HCT116 (cell line): ENCODE measurements at regions not wholly inside any gene's neighbourhood (a gene's known extent, or its start where the extent isn't known, plus 50 kb on each side); places are given as distances from the start of the nearest gene placed in this dataset.

Experiments used
- ATAC-seq: fragments of 200-7000 bp; cut with Tn5 transposase; 2 replicates; pipeline ENCODE4 v1.9.1; 2020; ENCODE audit warnings: mild to moderate bottlenecking, moderate library complexity
- BruUV-seq: library from RNA; stranded (reverse); fragments of 400-500 nt; replicated peaks from 2 replicates; lab custom pipeline; 2021; lab: Mats Ljungman, UMichigan
- CTCF ChIA-PET: fragments of 300-600 bp; sonication (Branson Sonifier 250); formaldehyde crosslinking; loops from one replicate; lab custom pipeline; 2021; ENCODE audit warnings: antibody characterized with exemption; lab: Charles Lee
- POLR2A ChIA-PET: fragments of 300-600, 350-600 bp; sonication (Branson Sonifier 250); formaldehyde crosslinking; loops from one replicate; lab custom pipeline; 2021; ENCODE audit warnings: antibody characterized with exemption; lab: Charles Lee
- RAD21 ChIA-PET, 2 experiments: fragments of 300-600 bp; sonication (Branson Sonifier 250); formaldehyde crosslinking; loops; one replicate each; lab custom pipeline; 2023; ENCODE audit warnings: low total read pairs in 2 of 2; ENCODE audit not compliant: uncharacterized antibody in 2 of 2, unreplicated experiment in 2 of 2, low non-redundant PET in 1 of 2; lab: Charles Lee
- DNase-seq: peaks from one replicate; pipeline ENCODE4 v3.0.0-alpha.2; 2010; ENCODE audit warnings: low read depth, low spot score
- H2AFZ ChIP-seq: fragments of 200-600 bp; shearing (Covaris generic), sonication (generic); 2 replicates; pipeline ENCODE4 v1.6.1; 2017; ENCODE audit warnings: low read depth, mixed run types, mixed read lengths, antibody characterized with exemption, low read length; ENCODE audit not compliant: poor library complexity, severe bottlenecking
- H3K27ac ChIP-seq: 2 replicates; pipeline ENCODE4 v1.5.1; 2012; ENCODE audit warnings: low read depth, low read length
- H3K27me3 ChIP-seq: fragments of 200-600 bp; sonication (generic); 2 replicates; pipeline ENCODE4 v1.6.1; 2016; ENCODE audit warnings: mixed run types, low read length, mixed read lengths; ENCODE audit not compliant: insufficient read depth
- H3K36me3 ChIP-seq, 2 experiments: fragments of 200-500 bp in 1 of 2; fragments of 200-600 bp in 1 of 2; sonication (Bioruptor generic) in 1 of 2; sonication (generic) in 1 of 2; 2 replicates each; pipeline versions ENCODE4 v1.5.1 to v1.6.1; 2014 to 2016; ENCODE audit warnings: low read length in 2 of 2, inconsistent platforms in 1 of 2, mixed read lengths in 1 of 2, mixed run types in 1 of 2; ENCODE audit not compliant: insufficient read depth in 2 of 2, control insufficient read depth in 1 of 2
- H3K4me1 ChIP-seq, 2 experiments: fragments of 200-600 bp in 1 of 2; sonication (generic) in 1 of 2; 2 replicates each; pipeline versions ENCODE4 v1.5.1 to v1.6.1; 2012 to 2017; ENCODE audit warnings: low read length in 2 of 2, inconsistent platforms in 1 of 2, mild to moderate bottlenecking in 1 of 2, mixed read lengths in 1 of 2, mixed run types in 1 of 2, moderate library complexity in 1 of 2; ENCODE audit not compliant: insufficient read depth in 2 of 2, control insufficient read depth in 1 of 2
- H3K4me2 ChIP-seq: fragments of 200-600 bp; sonication (generic); 2 replicates; pipeline ENCODE4 v1.6.1; 2017; ENCODE audit warnings: mixed run types, low read length, mixed read lengths
- H3K4me3 ChIP-seq, 2 experiments: fragments of 200-600 bp in 1 of 2; sonication (generic) in 1 of 2; replicated peaks in 1 of 2; 2 replicates each; pipeline ENCODE4 v1.5.1; 2011 to 2016; ENCODE audit warnings: low read length in 2 of 2, control low read depth in 1 of 2, low read depth in 1 of 2, mild to moderate bottlenecking in 1 of 2, mixed read lengths in 1 of 2, mixed run types in 1 of 2
- H3K79me2 ChIP-seq: fragments of 200-600 bp; sonication (generic); 2 replicates; pipeline ENCODE4 v1.6.1; 2017; ENCODE audit warnings: mild to moderate bottlenecking, mixed run types, low read length, moderate library complexity, mixed read lengths; ENCODE audit not compliant: insufficient read depth
- H3K9ac ChIP-seq: fragments of 200-600 bp; sonication (generic); 2 replicates; pipeline ENCODE4 v1.6.1; 2016; ENCODE audit warnings: low read length, mixed read lengths
- H3K9me2 ChIP-seq: fragments of 200-600 bp; sonication (generic), shearing (Covaris generic); 2 replicates; pipeline ENCODE4 v1.6.1; 2017; ENCODE audit warnings: mixed run types, mild to moderate bottlenecking, moderate library complexity; ENCODE audit not compliant: insufficient read depth
- H3K9me3 ChIP-seq, 2 experiments: fragments of 200-500 bp in 1 of 2; fragments of 200-600 bp in 1 of 2; sonication (Bioruptor generic) in 1 of 2; sonication (generic) in 1 of 2; 2 replicates each; pipeline ENCODE4 v1.6.1; 2014 to 2017; ENCODE audit warnings: low read length in 2 of 2, mixed read lengths in 2 of 2, inconsistent platforms in 1 of 2, low read depth in 1 of 2, mild to moderate bottlenecking in 1 of 2, mixed run types in 1 of 2, moderate library complexity in 1 of 2; ENCODE audit not compliant: control insufficient read depth in 1 of 2, insufficient read depth in 1 of 2
- H4K20me1 ChIP-seq: fragments of 200-600 bp; sonication (generic), shearing (Covaris generic); 2 replicates; pipeline ENCODE4 v1.6.1; 2017; ENCODE audit warnings: mixed run types, mild to moderate bottlenecking, moderate library complexity; ENCODE audit not compliant: insufficient read depth
- ATF3 ChIP-seq: IDR thresholded peaks from 2 replicates; pipeline ENCODE4 v1.6.1; 2012
- EGR1 ChIP-seq: IDR thresholded peaks from 2 replicates; pipeline ENCODE4 v1.6.1; 2012; ENCODE audit warnings: low read depth
- ELF1 ChIP-seq: IDR thresholded peaks from 2 replicates; pipeline ENCODE4 v1.6.1; 2012; ENCODE audit warnings: low read depth, borderline replicate concordance
- EZH2 ChIP-seq: fragments of 200-600 bp; sonication (generic); IDR thresholded peaks from 2 replicates; pipeline ENCODE4 v1.6.1; 2017; ENCODE audit warnings: antibody characterized with exemption, mixed run types
- JUND ChIP-seq: IDR thresholded peaks from 2 replicates; pipeline ENCODE4 v1.6.1; 2012
- MAX ChIP-seq: IDR thresholded peaks from 2 replicates; pipeline ENCODE4 v1.6.1; 2012
- POLR2A ChIP-seq: IDR thresholded peaks from 2 replicates; pipeline ENCODE4 v1.7.0; 2011; ENCODE audit warnings: borderline replicate concordance; ENCODE audit not compliant: insufficient read depth, insufficient read length; ENCODE audit errors: extremely low read depth
- POLR2AphosphoS5 ChIP-seq: IDR thresholded peaks from 2 replicates; pipeline ENCODE4 v1.6.1; 2011; ENCODE audit warnings: mild to moderate bottlenecking, low read depth, low read length, moderate library complexity
- RAD21 ChIP-seq: IDR thresholded peaks from 2 replicates; pipeline ENCODE4 v1.6.1; 2012; ENCODE audit warnings: low read depth, mild to moderate bottlenecking
- REST ChIP-seq: IDR thresholded peaks from 2 replicates; pipeline ENCODE4 v1.6.1; 2012; ENCODE audit warnings: low read depth
- ZBTB33 ChIP-seq: IDR thresholded peaks from 2 replicates; pipeline ENCODE4 v1.6.1; 2011; ENCODE audit warnings: mild to moderate bottlenecking, low read length, moderate library complexity; ENCODE audit not compliant: insufficient replicate concordance; ENCODE audit errors: extremely low read depth
- ZNF274 ChIP-seq: fragments of 200-500 bp; sonication (Bioruptor generic); IDR thresholded peaks from 2 replicates; pipeline ENCODE4 v1.6.1; 2014; ENCODE audit warnings: mild to moderate bottlenecking, low read depth, low read length, inconsistent platforms
- intact Hi-C: fragments of 100-400 bp; cut with micrococcal nuclease; formaldehyde crosslinking; loops from 2 replicates; pipeline ENCODE4 v1.10.0; 2022

- no TSS peak for BruUV-seq
- ChIA-PET POLR2A (no interaction called here), RAD21 (no interaction called here), CTCF (no interaction called here)
- Histone ChIP-seq H4K20me1 (no peaks in the 10 kb centered on the region), H3K36me3 (no peaks in the 10 kb centered on the region), H3K4me2 (no peak overlapping the region), H3K9me3 (no peaks in the 10 kb centered on the region), H3K4me3 (no peak overlapping the region), H3K4me1 (no peaks in the 10 kb centered on the region), H3K9me2 (no peaks in the 10 kb centered on the region), H2AFZ (no peak overlapping the region), H3K27ac (no peak overlapping the region), H3K27me3 (no peaks in the 10 kb centered on the region), H3K9ac (no peak overlapping the region), H3K79me2 (no peaks in the 10 kb centered on the region)
- no peak for TF ChIP-seq ZBTB33
- no peak for TF ChIP-seq EZH2
- TF ChIP-seq JUND: no peak
- TF ChIP-seq ATF3: no peak
- TF ChIP-seq ZNF274: no peak
- no peak for TF ChIP-seq ELF1
- TF ChIP-seq MAX: no peak
- no peak for TF ChIP-seq POLR2A
- no peak for TF ChIP-seq REST
- TF ChIP-seq RAD21: no peak
- TF ChIP-seq POLR2AphosphoS5: no peak
- no peak for TF ChIP-seq EGR1
- intact Hi-C loops: loop anchor here (5.0 to 10.0 kb wide), 2 partner anchors 543 to 1516 kb away; no protein-coding TSS in a partner anchor
- ATAC-seq: no peak
- DNase-seq: no peak
These were observed 2003.0 kb downstream of the C4orf33 start for GRCh38 chr4:131098976-131099375.
